Activated CD8-positive, alpha-beta memory T cell treated with anti-CD3 and anti-CD28 coated beads for 48 hours (primary cell): ENCODE measurements at regions not wholly inside any gene's neighbourhood (a gene's known extent, or its start where the extent isn't known, plus 50 kb on each side); places are given as distances from the start of the nearest gene placed in this dataset.

Source experiments
- DNase-seq, 3 experiments: peaks; one replicate each; pipeline ENCODE4 v3.0.0-alpha.2; 2020; ENCODE audit warnings: low read depth in 2 of 3, low spot score in 2 of 3

- no peak for DNase-seq
Observed at GRCh38 chr10:110432814-110433565, 64.7 kb upstream of the DUSP5 start.

GRCh38 chr10:110433740-110434139 is 64.0 kb upstream of the DUSP5 start:
- DNase-seq: no peak

- no peak for DNase-seq
Observed at GRCh38 chr10:110434489-110435096, 63.1 kb upstream of the DUSP5 start.

GRCh38 chr10:110436554-110437350 is 61.0 kb upstream of the DUSP5 start:
- DNase-seq: no peak

- DNase-seq: no peak
Observed at GRCh38 chr10:110437351-110437605, 60.4 kb upstream of the DUSP5 start.

- no peak for DNase-seq
Observed at GRCh38 chr10:110437761-110438341, 59.9 kb upstream of the DUSP5 start.

- DNase-seq: no peak
Observed at GRCh38 chr10:110442746-110443145, 55.0 kb upstream of the DUSP5 start.

- DNase-seq: no peak
Observed at GRCh38 chr10:110443239-110444003, 54.3 kb upstream of the DUSP5 start.

GRCh38 chr10:110444004-110444337 is 53.7 kb upstream of the DUSP5 start:
- DNase-seq: no peak

- no peak for DNase-seq
Observed at GRCh38 chr10:110445871-110446270, 51.8 kb upstream of the DUSP5 start.

GRCh38 chr10:110446277-110446676 is 51.4 kb upstream of the DUSP5 start:
- DNase-seq: no peak

GRCh38 chr10:110446954-110447608 is 50.6 kb upstream of the DUSP5 start:
- DNase-seq: no peak

GRCh38 chr10:110447886-110448285 is 49.8 kb upstream of the DUSP5 start:
- no peak for DNase-seq
